Esophagus squamous epithelium (tissue), 5 donors: ENCODE measurements at regions not wholly inside any gene's neighbourhood (a gene's known extent, or its start where the extent isn't known, plus 50 kb on each side); places are given as distances from the start of the nearest gene placed in this dataset.

Source experiments
- DNase-seq: peaks from one replicate; lab custom pipeline; 2025; lab: John Stamatoyannopoulos, UW
- H3K27ac ChIP-seq, 4 donors: fragments of 200-600 bp; sonication (generic); one replicate each; pipeline ENCODE4 v1.5.1; 2016 to 2019; ENCODE audit warnings: mild to moderate bottlenecking in 1 of 4
- H3K27me3 ChIP-seq, 4 donors: fragments of 200-600 bp; sonication (generic); 1 replicate in 3 of 4; 2 replicates in 1 of 4; pipeline versions ENCODE4 v1.5.1 to v1.6.0; 2017 to 2021; ENCODE audit warnings: antibody characterized with exemption in 1 of 4
- H3K36me3 ChIP-seq, 3 donors: fragments of 200-600 bp; sonication (generic); one replicate each; pipeline ENCODE4 v1.5.1; 2016 to 2019
- H3K4me1 ChIP-seq, 3 donors: fragments of 200-600 bp; sonication (generic); one replicate each; pipeline ENCODE4 v1.5.1; 2017 to 2019
- H3K4me3 ChIP-seq, 4 donors: fragments of 200-600 bp; sonication (generic); 1 replicate in 3 of 4; 2 replicates in 1 of 4; pipeline ENCODE4 v1.5.1; 2016 to 2019; ENCODE audit warnings: mild to moderate bottlenecking in 2 of 4, moderate library complexity in 1 of 4
- H3K9me3 ChIP-seq, 3 donors: fragments of 200-600 bp; sonication (generic); one replicate each; pipeline ENCODE4 v1.5.1; 2016 to 2019
- CTCF ChIP-seq, 6 experiments: fragments of 450-650 bp in 4 of 6; fragments of 200-600 bp in 2 of 6; sonication (generic) in 2 of 6; IDR thresholded peaks; one replicate each; pipeline ENCODE4 v1.5.1; 2016 to 2019; ENCODE audit warnings: antibody characterized with exemption in 6 of 6, mild to moderate bottlenecking in 4 of 6, moderate library complexity in 4 of 6
- POLR2A ChIP-seq, 4 donors: fragments of 450-650 bp; IDR thresholded peaks; one replicate each; pipeline ENCODE4 v1.6.1; 2017; ENCODE audit warnings: antibody characterized with exemption in 4 of 4, mild to moderate bottlenecking in 4 of 4, moderate library complexity in 3 of 4
- WGBS, 2 donors: methylation state at CpG; one replicate each; pipeline ENCODE4 v1.1.5; 2018; 5-methylcytosine and 5-hydroxymethylcytosine counted together
- intact Hi-C: fragments of 100-400 bp; cut with DNase I; formaldehyde crosslinking; loops from one replicate; pipeline ENCODE4 v1.15.0; 2022
- donor health status: DM: yes; HTN: yes; CAD: no.

GRCh38 chr2:56026828-56027227 is 103.2 kb upstream of the EFEMP1 start:
- 75 to 90% methylated on average over 2 of the region's 2 CpGs for whole genome bisulfite sequencing, 2 donors
- intact Hi-C loops: no loop called here
- Histone ChIP-seq H3K4me1 (no peaks in the 10 kb centered on the region), H3K36me3 (no peaks in the 10 kb centered on the region), H3K27ac (no peak overlapping the region), H3K27me3 (no peaks in the 10 kb centered on the region), H3K4me3 (no peak overlapping the region), H3K9me3 (no peaks in the 10 kb centered on the region)
- no peak for TF ChIP-seq POLR2A (IDR thresholded peaks at IDR 0.05)
- no peak for TF ChIP-seq CTCF (IDR thresholded peaks at IDR 0.05)
- no peak for DNase-seq

DNA sequence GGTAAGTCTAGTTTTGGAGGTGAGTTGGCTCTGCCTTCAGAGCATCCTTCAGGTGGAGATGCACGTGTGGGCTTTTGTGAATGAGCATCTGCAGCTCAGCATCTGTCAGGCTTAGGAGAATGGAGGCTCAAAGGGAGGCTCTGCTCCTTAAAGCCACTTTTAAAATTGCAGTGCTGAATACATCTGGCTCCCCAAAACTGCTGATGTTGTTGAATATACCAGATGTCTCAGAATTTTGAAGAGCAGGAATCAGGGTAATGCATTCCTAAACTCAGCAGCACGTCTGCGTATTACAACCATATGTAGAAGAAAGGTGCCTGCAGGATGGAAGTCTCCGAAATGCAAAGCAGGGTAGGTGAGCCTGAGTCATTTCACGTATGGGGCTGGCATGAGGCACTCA is 106.5 kb upstream of the EFEMP1 start:
- intact Hi-C loops: no loop called here
- WGBS, 2 donors: 61 to 69% methylated on average over 3 to 5 of the region's 5 CpGs

GRCh38 chr2:56030901-56031300 is 107.3 kb upstream of the EFEMP1 start:
- H3K27ac ChIP-seq: no peak overlapping the region
- DNase-seq: no peak
- H3K36me3 ChIP-seq: no peaks in the 10 kb centered on the region
- no peaks in the 10 kb centered on the region for H3K27me3 ChIP-seq
- intact Hi-C loops: no loop called here
- H3K9me3 ChIP-seq: no peaks in the 10 kb centered on the region
- no peak overlapping the region for H3K4me3 ChIP-seq
- H3K4me1 ChIP-seq: no peaks in the 10 kb centered on the region
- TF ChIP-seq POLR2A (IDR thresholded peaks at IDR 0.05): no peak
- no peak for TF ChIP-seq CTCF (IDR thresholded peaks at IDR 0.05)
- 69 to 100% methylated on average over 1 to 5 of the region's 5 CpGs for WGBS, 2 donors

More for the DNA sequence above, 106.5 kb upstream of the EFEMP1 start:
- no peak for TF ChIP-seq POLR2A (IDR thresholded peaks at IDR 0.05)
- no peak for TF ChIP-seq CTCF (IDR thresholded peaks at IDR 0.05)
- Histone ChIP-seq H3K4me1 (no peaks in the 10 kb centered on the region), H3K27ac (no peak overlapping the region), H3K36me3 (no peaks in the 10 kb centered on the region), H3K27me3 (no peaks in the 10 kb centered on the region), H3K4me3 (no peak overlapping the region), H3K9me3 (no peaks in the 10 kb centered on the region)
- no peak for DNase-seq

DNA sequence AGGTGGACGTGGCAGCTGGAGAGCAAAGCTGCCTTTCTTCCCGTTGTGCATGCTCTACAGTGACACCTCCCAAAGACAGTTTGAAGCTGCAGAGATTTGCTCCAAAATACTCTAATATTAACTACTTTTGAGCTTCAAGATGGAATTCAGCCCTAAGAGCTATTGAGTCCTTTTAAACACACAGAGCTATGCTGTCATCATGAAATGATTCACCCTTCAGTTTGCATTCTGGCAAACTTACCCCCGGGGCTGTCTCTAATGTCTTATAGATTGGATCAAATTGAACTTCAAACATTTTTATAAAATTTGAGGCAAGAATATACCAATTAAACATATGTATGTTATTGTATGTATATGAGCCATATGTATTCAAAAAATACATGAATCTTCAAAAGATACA is 110.7 kb upstream of the EFEMP1 start:
- no peaks in the 10 kb centered on the region for H3K4me1 ChIP-seq

DNA sequence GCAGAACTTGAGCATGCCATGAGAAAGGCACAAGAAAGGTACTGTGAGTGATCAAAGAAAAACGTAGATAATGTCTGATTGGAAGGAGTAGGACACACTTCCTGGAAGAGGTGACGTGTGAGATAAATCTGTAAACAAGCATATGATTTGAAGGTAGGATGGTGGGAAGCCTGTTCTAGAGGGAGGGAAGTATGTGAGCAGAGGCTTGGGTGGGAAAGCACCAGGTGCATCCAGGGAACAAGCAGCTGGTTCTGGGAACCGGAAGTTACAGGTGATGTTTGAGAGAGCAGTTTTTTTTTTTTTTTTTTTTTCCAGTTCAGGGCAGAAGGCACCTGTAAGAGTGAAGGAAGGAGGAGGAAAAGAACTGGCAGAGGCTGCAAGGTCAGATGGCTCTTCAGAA is 116.6 kb upstream of the EFEMP1 start:
- Histone ChIP-seq H3K36me3 (no peaks in the 10 kb centered on the region), H3K4me3 (no peak overlapping the region), H3K27ac (no peak overlapping the region), H3K9me3 (no peaks in the 10 kb centered on the region), H3K27me3 (no peaks in the 10 kb centered on the region), H3K4me1 (no peaks in the 10 kb centered on the region)
- 51 to 65% methylated on average over 3 of the region's 3 CpGs for WGBS, 2 donors
- DNase-seq: no peak
- intact Hi-C loops: no loop called here
- no peak for TF ChIP-seq CTCF (IDR thresholded peaks at IDR 0.05)

More for the DNA sequence above, 110.7 kb upstream of the EFEMP1 start:
- Histone ChIP-seq H3K27me3 (no peaks in the 10 kb centered on the region), H3K27ac (no peak overlapping the region), H3K4me3 (no peak overlapping the region), H3K36me3 (no peaks in the 10 kb centered on the region), H3K9me3 (no peaks in the 10 kb centered on the region)
- TF ChIP-seq CTCF (IDR thresholded peaks at IDR 0.05) (no peak), POLR2A (IDR thresholded peaks at IDR 0.05) (no peak)
- WGBS, 2 donors: 50 to 54% methylated on average over 3 of the region's 3 CpGs
- intact Hi-C loops: no loop called here
- DNase-seq: no peak
